ENCODE measurements at regions not wholly inside any gene's neighbourhood (a gene's known extent, or its start where the extent isn't known, plus 50 kb on each side); places are given as distances from the start of the nearest gene placed in this dataset.

DNA sequence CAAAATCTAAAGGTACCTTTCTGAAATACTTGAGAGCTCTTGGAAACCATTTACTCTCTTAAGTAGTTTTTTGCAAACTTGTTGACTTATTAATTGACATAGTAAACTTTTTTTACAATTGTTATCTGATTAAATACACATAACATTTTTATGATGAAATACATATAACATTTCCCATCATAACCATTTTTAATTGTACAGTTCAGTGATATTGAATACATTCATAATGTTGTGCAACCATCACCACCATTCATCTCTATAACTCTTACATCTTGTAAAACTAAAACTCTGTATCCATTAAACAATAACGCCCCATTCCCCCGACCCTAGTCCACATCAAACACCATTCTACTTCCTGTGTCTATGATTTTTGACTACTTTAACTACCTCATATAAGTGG lies 95.7 kb upstream of the ZNF648 start:
- no peak overlapping the region for H3K4me2 ChIP-seq (ENCODE audit: low read depth, low read length)
- no peak overlapping the region for H3K27ac ChIP-seq (ENCODE audit: extremely low read length, insufficient read depth, low read length)
- no peaks in the 10 kb centered on the region for H3K36me3 ChIP-seq (replicated peaks in 1 of 2; ENCODE audit: control insufficient read depth in 1 of 2, insufficient read depth in 2 of 2, low read length in 2 of 2)
- H4K20me1 ChIP-seq (ENCODE audit: insufficient read depth, low read length), result no peaks in the 10 kb centered on the region
- intact Hi-C loops (cut with micrococcal nuclease; ENCODE audit: unreplicated experiment), result no loop called here
- ChIA-PET CTCF (ENCODE audit: low intra/inter-chr PET ratio, low total read pairs) (no interaction called here), POLR2A (no interaction called here)
- no peak for DNase-seq (ENCODE audit: low spot score)
- H3K9ac ChIP-seq (ENCODE audit: insufficient read depth, low read depth, low read length), result no peak overlapping the region
- in situ Hi-C loops (cut with HindIII; ENCODE audit: extremely low pct_ligation_motif_present, low pct_unique_long_range_greater_than_20kb), result no loop called here
- no peak overlapping the region for H2AFZ ChIP-seq (ENCODE audit: low read length)
- H3K9me3 ChIP-seq (ENCODE audit: low read length), result peaks cover 4% of the 10 kb centered on the region; the same call in 1 of the 2 replicates
- BruUV-seq (replicated peaks), result no TSS peak
- no peaks in the 10 kb centered on the region for H3K79me2 ChIP-seq (ENCODE audit: insufficient read depth, low read length)
- H3K27me3 ChIP-seq (ENCODE audit: control insufficient read depth in 1 of 2, insufficient read depth in 2 of 2, low read length in 2 of 2), result no peaks in the 10 kb centered on the region
- 38% methylated on average over 2 of the region's 2 CpGs for whole genome bisulfite sequencing (ENCODE audit: low lambda C conversion rate)
- FAIRE-seq, result no peak
- H3K4me1 ChIP-seq (ENCODE audit: insufficient read depth, low read length), result no peaks in the 10 kb centered on the region
- H3K4me3 ChIP-seq (replicated peaks in 1 of 3; ENCODE audit: insufficient read depth in 1 of 3, low read depth in 2 of 3, low read length in 3 of 3), result no peak overlapping the region
- ATAC-seq, result no peak
- TF ChIP-seq RFX3 (CRISPR knock-in tag; IDR thresholded peaks at IDR 0.05), result no peak
- TF ChIP-seq ESRRA (CRISPR knock-in tag; IDR thresholded peaks at IDR 0.05; ENCODE audit: low read depth), result no peak
- TF ChIP-seq ZNF30 (CRISPR knock-in tag; IDR thresholded peaks at IDR 0.05), result no peak
- no peak for TF ChIP-seq BHLHE40 (IDR thresholded peaks at IDR 0.05; ENCODE audit: low read length)
- no peak for TF ChIP-seq ZFX (CRISPR knock-in tag; IDR thresholded peaks at IDR 0.05; ENCODE audit: low read depth)
- TF ChIP-seq ZNF777 (CRISPR knock-in tag; IDR thresholded peaks at IDR 0.05), result no peak
- TF ChIP-seq, protein P1, sequence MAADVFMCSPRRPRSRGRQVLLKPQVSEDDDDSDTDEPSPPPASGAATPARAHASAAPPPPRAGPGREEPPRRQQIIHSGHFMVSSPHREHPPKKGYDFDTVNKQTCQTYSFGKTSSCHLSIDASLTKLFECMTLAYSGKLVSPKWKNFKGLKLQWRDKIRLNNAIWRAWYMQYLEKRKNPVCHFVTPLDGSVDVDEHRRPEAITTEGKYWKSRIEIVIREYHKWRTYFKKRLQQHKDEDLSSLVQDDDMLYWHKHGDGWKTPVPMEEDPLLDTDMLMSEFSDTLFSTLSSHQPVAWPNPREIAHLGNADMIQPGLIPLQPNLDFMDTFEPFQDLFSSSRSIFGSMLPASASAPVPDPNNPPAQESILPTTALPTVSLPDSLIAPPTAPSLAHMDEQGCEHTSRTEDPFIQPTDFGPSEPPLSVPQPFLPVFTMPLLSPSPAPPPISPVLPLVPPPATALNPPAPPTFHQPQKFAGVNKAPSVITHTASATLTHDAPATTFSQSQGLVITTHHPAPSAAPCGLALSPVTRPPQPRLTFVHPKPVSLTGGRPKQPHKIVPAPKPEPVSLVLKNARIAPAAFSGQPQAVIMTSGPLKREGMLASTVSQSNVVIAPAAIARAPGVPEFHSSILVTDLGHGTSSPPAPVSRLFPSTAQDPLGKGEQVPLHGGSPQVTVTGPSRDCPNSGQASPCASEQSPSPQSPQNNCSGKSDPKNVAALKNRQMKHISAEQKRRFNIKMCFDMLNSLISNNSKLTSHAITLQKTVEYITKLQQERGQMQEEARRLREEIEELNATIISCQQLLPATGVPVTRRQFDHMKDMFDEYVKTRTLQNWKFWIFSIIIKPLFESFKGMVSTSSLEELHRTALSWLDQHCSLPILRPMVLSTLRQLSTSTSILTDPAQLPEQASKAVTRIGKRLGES (CRISPR knock-in tag; IDR thresholded peaks at IDR 0.05; ENCODE audit: borderline replicate concordance), result no peak
- no peak for TF ChIP-seq ZNF772 (CRISPR knock-in tag; IDR thresholded peaks at IDR 0.05)
- no peak for TF ChIP-seq ZFY (CRISPR knock-in tag; IDR thresholded peaks at IDR 0.05)
- no peak for TF ChIP-seq CBX5 (CRISPR knock-in tag; IDR thresholded peaks at IDR 0.05; ENCODE audit: borderline replicate concordance)
- no peak for TF ChIP-seq ZNF678 (CRISPR knock-in tag; IDR thresholded peaks at IDR 0.05)
- TF ChIP-seq ZNF180 (CRISPR knock-in tag; IDR thresholded peaks at IDR 0.05; ENCODE audit: borderline replicate concordance, low read depth), result no peak
- TF ChIP-seq RFXANK (CRISPR knock-in tag; IDR thresholded peaks at IDR 0.05), result no peak
- TF ChIP-seq, protein P2, sequence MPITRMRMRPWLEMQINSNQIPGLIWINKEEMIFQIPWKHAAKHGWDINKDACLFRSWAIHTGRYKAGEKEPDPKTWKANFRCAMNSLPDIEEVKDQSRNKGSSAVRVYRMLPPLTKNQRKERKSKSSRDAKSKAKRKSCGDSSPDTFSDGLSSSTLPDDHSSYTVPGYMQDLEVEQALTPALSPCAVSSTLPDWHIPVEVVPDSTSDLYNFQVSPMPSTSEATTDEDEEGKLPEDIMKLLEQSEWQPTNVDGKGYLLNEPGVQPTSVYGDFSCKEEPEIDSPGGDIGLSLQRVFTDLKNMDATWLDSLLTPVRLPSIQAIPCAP (CRISPR knock-in tag; IDR thresholded peaks at IDR 0.05; ENCODE audit: low read depth), result no peak
- TF ChIP-seq, protein P3, sequence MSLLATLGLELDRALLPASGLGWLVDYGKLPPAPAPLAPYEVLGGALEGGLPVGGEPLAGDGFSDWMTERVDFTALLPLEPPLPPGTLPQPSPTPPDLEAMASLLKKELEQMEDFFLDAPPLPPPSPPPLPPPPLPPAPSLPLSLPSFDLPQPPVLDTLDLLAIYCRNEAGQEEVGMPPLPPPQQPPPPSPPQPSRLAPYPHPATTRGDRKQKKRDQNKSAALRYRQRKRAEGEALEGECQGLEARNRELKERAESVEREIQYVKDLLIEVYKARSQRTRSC (CRISPR knock-in tag; IDR thresholded peaks at IDR 0.05; ENCODE audit: low read depth), result no peak
- TF ChIP-seq ZNF788 (CRISPR knock-in tag; IDR thresholded peaks at IDR 0.05; ENCODE audit: borderline replicate concordance), result no peak
